ENCODE measurements at regions not wholly inside any gene's neighbourhood (a gene's known extent, or its start where the extent isn't known, plus 50 kb on each side); places are given as distances from the start of the nearest gene placed in this dataset.

DNA sequence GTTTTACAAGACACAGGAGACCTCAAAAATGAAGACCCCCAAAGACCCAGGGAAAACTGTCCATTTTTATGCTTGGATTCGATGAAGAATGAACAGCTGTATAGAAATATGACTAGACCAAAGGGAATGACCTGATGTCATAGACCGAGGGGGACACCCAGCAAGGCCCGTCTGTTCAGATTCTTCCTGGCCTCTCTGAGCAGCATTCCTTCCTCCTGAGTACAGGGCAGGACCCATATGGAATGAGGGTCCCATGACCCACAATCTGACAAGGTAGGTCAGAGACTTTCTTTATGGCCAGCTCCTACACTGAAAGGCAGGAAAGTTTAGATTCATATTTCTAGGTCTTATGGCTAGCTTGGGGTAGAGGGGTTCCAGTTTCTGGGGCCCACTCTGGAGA, 356.0 kb downstream of the GATA3 start:
- Histone ChIP-seq H3K9me3 (ENCODE audit: control insufficient read depth, insufficient read depth, low read length) (peaks cover 4% of the 10 kb centered on the region; the same call in 1 of the 2 replicates), H3K27me3 (ENCODE audit: control insufficient read depth, insufficient read depth, low read length) (no peaks in the 10 kb centered on the region), H3K9ac (ENCODE audit: low read depth, low read length) (no peak overlapping the region), H4K5ac (ENCODE audit: low read depth, low read length) (no peak overlapping the region), H4K91ac (ENCODE audit: insufficient read depth, low read depth, low read length) (no peak overlapping the region), H3K4me3 (ENCODE audit: insufficient read depth, low read depth, low read length) (no peak overlapping the region), H3K27ac (ENCODE audit: insufficient read depth, low read length) (no peak overlapping the region), H3K79me1 (ENCODE audit: low read depth in 1 of 2, low read length in 2 of 2) (no peaks in the 10 kb centered on the region), H3K4me2 (ENCODE audit: low read depth, low read length) (no peak overlapping the region), H3K36me3 (ENCODE audit: control insufficient read depth, insufficient read depth, low read length) (no peaks in the 10 kb centered on the region), H2AFZ (replicated peaks; ENCODE audit: low read length, poor library complexity) (no peak overlapping the region), H2BK20ac (ENCODE audit: low read depth, low read length) (no peak overlapping the region), H3K56ac (ENCODE audit: extremely low read depth, insufficient read depth, low read length) (no peak overlapping the region), H2BK120ac (ENCODE audit: low read depth, low read length) (no peak overlapping the region), H3K23ac (ENCODE audit: low read depth, low read length) (no peak overlapping the region), H3K14ac (replicated peaks; ENCODE audit: low read depth, low read length) (no peak overlapping the region), H2AK9ac (replicated peaks; ENCODE audit: low read depth, low read length, poor library complexity) (no peak overlapping the region), H3K4ac (ENCODE audit: low read depth, low read length) (no peak overlapping the region), H3K9me1 (ENCODE audit: insufficient read depth, low read length) (no peaks in the 10 kb centered on the region), H2BK5ac (ENCODE audit: low read depth, low read length, poor library complexity, severe bottlenecking) (no peak overlapping the region), H2BK15ac (ENCODE audit: low read depth, low read length) (no peak overlapping the region), H4K20me1 (ENCODE audit: insufficient read depth, low read length) (no peaks in the 10 kb centered on the region), H2AK5ac (ENCODE audit: low read depth, low read length) (no peak overlapping the region), H3K4me1 (ENCODE audit: control insufficient read depth, insufficient read depth, low read length) (no peaks in the 10 kb centered on the region), H4K8ac (ENCODE audit: low read depth in 2 of 2, low read length in 2 of 2) (no peak overlapping the region), H3K18ac (ENCODE audit: low read depth, low read length) (no peak overlapping the region)
- no peak for DNase-seq
- intact Hi-C loops (cut with micrococcal nuclease) (no loop called here), in situ Hi-C loops (cut with MboI; ENCODE audit: low sequenced_read_pairs) (no loop called here), dilution Hi-C loops (cut with HindIII; ENCODE audit: low sequenced_read_pairs, unreplicated experiment) (no loop called here)
- no TSS peak for BruUV-seq (replicated peaks)
- ATAC-seq (ENCODE audit: low read depth): no peak
- WGBS, 2 experiments (ENCODE audit: extremely low coverage in 2 of 2, insufficient read length in 1 of 2): no CpG with 5 or more reads among the region's 3 CpGs
- no peak for TF ChIP-seq FOS (IDR thresholded peaks at IDR 0.05; ENCODE audit: low read depth, low read length)
- no peak for TF ChIP-seq RAD21 (IDR thresholded peaks at IDR 0.05; ENCODE audit: low read length)
- TF ChIP-seq USF2 (IDR thresholded peaks at IDR 0.05; ENCODE audit: low read depth, low read length): no peak
- TF ChIP-seq CEBPB (IDR thresholded peaks at IDR 0.05; ENCODE audit: low read depth, low read length): no peak
- TF ChIP-seq MXI1 (IDR thresholded peaks at IDR 0.05; ENCODE audit: borderline replicate concordance, low read depth, low read length): no peak
- TF ChIP-seq MAZ (IDR thresholded peaks at IDR 0.05; ENCODE audit: borderline replicate concordance, low read depth, low read length): no peak
- TF ChIP-seq POLR2A (IDR thresholded peaks at IDR 0.05; ENCODE audit: low read depth, low read length): no peak
- TF ChIP-seq CHD1 (IDR thresholded peaks at IDR 0.05; ENCODE audit: low read depth, low read length): no peak
- TF ChIP-seq RCOR1 (IDR thresholded peaks at IDR 0.05; ENCODE audit: insufficient replicate concordance, low read length): no peak
- no peak for TF ChIP-seq BHLHE40 (IDR thresholded peaks at IDR 0.05; ENCODE audit: low read depth, low read length)
- TF ChIP-seq MAFK (IDR thresholded peaks at IDR 0.05; ENCODE audit: low read depth, low read length): no peak
- no peak for TF ChIP-seq SMC3 (IDR thresholded peaks at IDR 0.05; ENCODE audit: low read depth, low read length)
- ChIA-PET POLR2A (ENCODE audit: unreplicated experiment) (no interaction called here), CTCF (no interaction called here)

All from IMR-90 (cell line).